ENCODE measurements at regions not wholly inside any gene's neighbourhood (a gene's known extent, or its start where the extent isn't known, plus 50 kb on each side); places are given as distances from the start of the nearest gene placed in this dataset.

- no peaks in the 10 kb centered on the region for H3K36me3 ChIP-seq (ENCODE audit: control insufficient read depth in 4 of 4, insufficient read depth in 3 of 4, low read depth in 1 of 4, low read length in 3 of 4)
- peaks cover 0 to 4% (median 0%) of the 10 kb centered on the region in 4 donors for H3K27me3 ChIP-seq (ENCODE audit: control insufficient read depth in 4 of 4, insufficient read depth in 4 of 4, low read length in 3 of 4)
- DNase-seq (ENCODE audit: low spot score): no peak
- no peak overlapping the region for H3K9ac ChIP-seq (ENCODE audit: low read depth in 1 of 2, low read length in 2 of 2)
- H3K4me1 ChIP-seq (ENCODE audit: control insufficient read depth in 4 of 4, insufficient read depth in 4 of 4, low read length in 3 of 4): no peaks in the 10 kb centered on the region
- no peak overlapping the region for H3K4me3 ChIP-seq (ENCODE audit: low read depth in 1 of 3, low read length in 3 of 3)
- TF ChIP-seq NR2F2 (IDR thresholded peaks at IDR 0.05): no peak
- TF ChIP-seq HNF4G (IDR thresholded peaks at IDR 0.05): no peak
- no peak for TF ChIP-seq JUND (IDR thresholded peaks at IDR 0.05)
- no peak for TF ChIP-seq RAD21 (IDR thresholded peaks at IDR 0.05)
- no peak for TF ChIP-seq HNF4A (conservative IDR thresholded peaks at IDR 0.05)
- TF ChIP-seq RXRA (IDR thresholded peaks at IDR 0.05): no peak
- TF ChIP-seq YY1 (IDR thresholded peaks at IDR 0.05): no peak
- no peak for TF ChIP-seq TAF1 (conservative IDR thresholded peaks at IDR 0.05)
- TF ChIP-seq ZBTB33 (IDR thresholded peaks at IDR 0.05): no peak
- no peak for TF ChIP-seq FOXA1 (IDR thresholded peaks at IDR 0.05)
- no peak for TF ChIP-seq ATF3 (IDR thresholded peaks at IDR 0.05)
- no peak for TF ChIP-seq GABPA (IDR thresholded peaks at IDR 0.05 in 1 of 2, conservative IDR thresholded peaks at IDR 0.05 in 1 of 2)
- no peak for TF ChIP-seq FOXA2 (IDR thresholded peaks at IDR 0.05)
- TF ChIP-seq SP1 (IDR thresholded peaks at IDR 0.05): no peak
- TF ChIP-seq CTCF (IDR thresholded peaks at IDR 0.05; ENCODE audit: low read depth, low read length, missing input control): no peak
- no peak for TF ChIP-seq EGR1 (IDR thresholded peaks at IDR 0.05; ENCODE audit: low read depth in 2 of 2)
- no peak for TF ChIP-seq REST (IDR thresholded peaks at IDR 0.05)
- TF ChIP-seq MAX (IDR thresholded peaks at IDR 0.05): no peak
- WGBS: 63% methylated on average over 2 of the region's 2 CpGs
- no peaks in the 10 kb centered on the region for H3K9me3 ChIP-seq (ENCODE audit: control insufficient read depth in 4 of 4, low read length in 3 of 4)
- H3K27ac ChIP-seq (ENCODE audit: low read depth in 1 of 2, low read length in 2 of 2): no peak overlapping the region
Measured at GRCh38 chr4:14396183-14396582, 606.1 kb upstream of the CPEB2 start.

All from liver (tissue), 8 donors.